ENCODE measurements at regions not wholly inside any gene's neighbourhood (a gene's known extent, or its start where the extent isn't known, plus 50 kb on each side); places are given as distances from the start of the nearest gene placed in this dataset.

DNA sequence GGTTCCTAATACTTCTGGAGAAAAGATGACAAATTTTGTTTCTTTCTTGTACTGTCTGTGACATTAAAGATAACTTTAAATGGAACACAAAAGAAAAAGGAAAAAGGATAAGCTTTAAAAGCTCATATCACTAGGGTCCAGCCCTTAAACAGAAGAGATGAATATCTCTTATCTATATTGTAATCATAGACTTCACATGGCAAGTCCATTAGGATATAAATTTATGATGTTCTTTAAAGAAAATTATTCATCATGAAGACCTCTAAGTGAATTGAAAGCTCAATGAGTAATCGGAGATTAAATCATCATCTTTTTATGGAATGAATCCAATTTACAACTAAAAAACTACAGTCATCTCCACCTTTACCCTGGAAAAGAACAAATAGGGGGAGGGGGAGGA lies 111.6 kb upstream of the SATB2 start:
- no peak overlapping the region for H3K4me3 ChIP-seq
- H3K27ac ChIP-seq: no peak overlapping the region
- no peaks in the 10 kb centered on the region for H3K27me3 ChIP-seq
- no peak for DNase-seq (ENCODE audit: low spot score in 2 of 2)
- TF ChIP-seq POLR2A (IDR thresholded peaks at IDR 0.05) (no peak), POLR2AphosphoS5 (IDR thresholded peaks at IDR 0.05) (no peak)
- TF ChIP-seq, protein P1, sequence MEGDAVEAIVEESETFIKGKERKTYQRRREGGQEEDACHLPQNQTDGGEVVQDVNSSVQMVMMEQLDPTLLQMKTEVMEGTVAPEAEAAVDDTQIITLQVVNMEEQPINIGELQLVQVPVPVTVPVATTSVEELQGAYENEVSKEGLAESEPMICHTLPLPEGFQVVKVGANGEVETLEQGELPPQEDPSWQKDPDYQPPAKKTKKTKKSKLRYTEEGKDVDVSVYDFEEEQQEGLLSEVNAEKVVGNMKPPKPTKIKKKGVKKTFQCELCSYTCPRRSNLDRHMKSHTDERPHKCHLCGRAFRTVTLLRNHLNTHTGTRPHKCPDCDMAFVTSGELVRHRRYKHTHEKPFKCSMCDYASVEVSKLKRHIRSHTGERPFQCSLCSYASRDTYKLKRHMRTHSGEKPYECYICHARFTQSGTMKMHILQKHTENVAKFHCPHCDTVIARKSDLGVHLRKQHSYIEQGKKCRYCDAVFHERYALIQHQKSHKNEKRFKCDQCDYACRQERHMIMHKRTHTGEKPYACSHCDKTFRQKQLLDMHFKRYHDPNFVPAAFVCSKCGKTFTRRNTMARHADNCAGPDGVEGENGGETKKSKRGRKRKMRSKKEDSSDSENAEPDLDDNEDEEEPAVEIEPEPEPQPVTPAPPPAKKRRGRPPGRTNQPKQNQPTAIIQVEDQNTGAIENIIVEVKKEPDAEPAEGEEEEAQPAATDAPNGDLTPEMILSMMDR (IDR thresholded peaks at IDR 0.05): no peak
- no peaks in the 10 kb centered on the region for H3K9me3 ChIP-seq
- intact Hi-C loops (cut with DNase I; ENCODE audit: low total_unique reads): no loop called here
- no peaks in the 10 kb centered on the region for H3K4me1 ChIP-seq
- H3K36me3 ChIP-seq: no peaks in the 10 kb centered on the region

DNA sequence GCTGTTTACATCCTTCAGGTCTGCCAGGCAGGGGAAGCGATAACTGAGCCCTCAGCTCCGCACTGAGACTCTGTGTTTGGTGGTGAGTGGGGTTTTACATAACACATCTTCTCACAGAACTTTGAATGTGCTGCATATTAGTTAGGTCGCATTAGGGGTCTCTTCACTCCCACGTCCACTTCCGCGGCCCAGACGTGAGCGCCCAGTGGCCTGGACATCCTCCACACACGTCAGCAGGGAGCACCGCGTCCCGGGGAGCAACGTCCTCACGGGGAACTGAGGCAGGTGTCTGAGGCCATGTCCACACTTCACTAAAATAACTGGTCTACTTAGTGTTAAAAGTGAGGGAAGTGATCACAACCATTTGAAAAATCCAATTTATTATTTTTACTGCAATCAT lies 100.4 kb upstream of the SATB2 start:
- intact Hi-C loops (cut with DNase I; ENCODE audit: low total_unique reads): no loop called here
- TF ChIP-seq POLR2A (IDR thresholded peaks at IDR 0.05) (no peak), POLR2AphosphoS5 (IDR thresholded peaks at IDR 0.05) (no peak)
- TF ChIP-seq, protein P1 (IDR thresholded peaks at IDR 0.05): no peak
- H3K27ac ChIP-seq: no peak overlapping the region

DNA sequence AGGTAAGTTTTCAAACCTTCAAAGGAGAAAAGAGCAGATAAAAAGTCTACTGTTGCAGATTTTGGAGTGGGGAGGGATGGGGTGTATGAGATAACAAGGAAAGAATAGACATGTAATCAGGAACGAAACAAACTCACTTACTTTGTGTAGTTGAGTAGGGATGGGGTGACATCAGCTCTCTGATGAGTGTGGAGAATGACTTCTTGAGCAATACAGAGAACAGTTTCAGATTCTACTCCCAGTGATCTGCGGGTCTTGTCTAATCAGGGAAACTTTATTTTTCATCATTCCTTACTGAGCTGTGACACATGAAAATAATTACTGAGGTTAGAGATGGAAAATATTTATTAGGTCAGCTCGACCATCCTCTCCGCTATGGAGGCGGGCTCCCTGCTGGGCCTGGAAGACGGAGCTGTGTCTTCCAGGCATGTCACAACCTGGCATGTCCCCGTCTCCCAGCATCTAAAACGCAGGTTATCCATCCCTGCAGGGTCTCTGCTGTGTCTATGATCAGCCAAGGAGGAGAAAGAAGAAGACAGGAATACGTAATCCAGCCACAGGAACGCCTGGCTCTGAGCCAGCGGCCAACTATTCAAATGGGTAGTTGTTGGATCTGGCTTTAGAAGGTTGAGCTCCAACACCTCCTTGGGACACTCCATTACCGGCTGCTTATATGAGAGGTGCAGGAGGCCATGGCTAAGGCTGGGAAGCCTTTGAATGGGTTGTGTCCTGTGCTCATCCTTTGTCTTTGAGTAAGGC lies 99.0 kb upstream of the SATB2 start:
- Histone ChIP-seq H3K36me3 (no peaks in the 10 kb centered on the region), H3K4me3 (no peak overlapping the region), H3K9me3 (no peaks in the 10 kb centered on the region), H3K27ac (no peak overlapping the region), H3K27me3 (no peaks in the 10 kb centered on the region), H3K4me1 (no peaks in the 10 kb centered on the region)
- no peak for DNase-seq (ENCODE audit: low spot score in 2 of 2)
- intact Hi-C loops (cut with DNase I; ENCODE audit: low total_unique reads): no loop called here
- TF ChIP-seq POLR2A (IDR thresholded peaks at IDR 0.05) (no peak), POLR2AphosphoS5 (IDR thresholded peaks at IDR 0.05) (no peak)
- TF ChIP-seq, protein P1 (IDR thresholded peaks at IDR 0.05): no peak

More for the DNA sequence above, 100.4 kb upstream of the SATB2 start:
- Histone ChIP-seq H3K9me3 (peaks cover 0 to 4% of the 10 kb centered on the region in 2 donors), H3K4me3 (no peak overlapping the region), H3K36me3 (no peaks in the 10 kb centered on the region), H3K4me1 (no peaks in the 10 kb centered on the region), H3K27me3 (no peaks in the 10 kb centered on the region)
- DNase-seq (ENCODE audit: low spot score in 2 of 2): no peak

DNA sequence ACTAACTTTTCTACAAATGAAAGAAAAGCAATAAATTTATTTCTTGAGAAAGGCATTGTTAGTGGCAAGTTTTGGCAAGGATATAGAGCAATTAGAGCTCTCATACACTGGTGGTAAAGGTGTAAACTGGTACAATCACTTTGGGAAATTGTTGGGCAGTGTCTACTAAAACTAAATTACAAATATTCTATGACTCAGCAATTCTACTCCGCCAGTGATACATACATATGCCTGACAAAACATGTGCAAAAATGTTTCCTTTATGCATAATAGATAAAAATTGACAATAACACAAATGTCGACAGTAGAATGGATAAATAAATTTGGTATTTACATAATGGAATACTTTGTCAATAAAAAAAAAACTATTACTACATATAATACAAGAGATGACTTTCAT lies 96.3 kb upstream of the SATB2 start:
- no peaks in the 10 kb centered on the region for H3K36me3 ChIP-seq
- no peak overlapping the region for H3K27ac ChIP-seq
- H3K4me1 ChIP-seq: no peaks in the 10 kb centered on the region
- TF ChIP-seq, protein P1 (IDR thresholded peaks at IDR 0.05): no peak
- TF ChIP-seq POLR2A (IDR thresholded peaks at IDR 0.05): no peak
- TF ChIP-seq POLR2AphosphoS5 (IDR thresholded peaks at IDR 0.05): no peak
- no peaks in the 10 kb centered on the region for H3K27me3 ChIP-seq
- H3K4me3 ChIP-seq: no peak overlapping the region
- no peak for DNase-seq (ENCODE audit: low spot score in 2 of 2)
- intact Hi-C loops (cut with DNase I; ENCODE audit: low total_unique reads): no loop called here
- no peaks in the 10 kb centered on the region for H3K9me3 ChIP-seq

DNA sequence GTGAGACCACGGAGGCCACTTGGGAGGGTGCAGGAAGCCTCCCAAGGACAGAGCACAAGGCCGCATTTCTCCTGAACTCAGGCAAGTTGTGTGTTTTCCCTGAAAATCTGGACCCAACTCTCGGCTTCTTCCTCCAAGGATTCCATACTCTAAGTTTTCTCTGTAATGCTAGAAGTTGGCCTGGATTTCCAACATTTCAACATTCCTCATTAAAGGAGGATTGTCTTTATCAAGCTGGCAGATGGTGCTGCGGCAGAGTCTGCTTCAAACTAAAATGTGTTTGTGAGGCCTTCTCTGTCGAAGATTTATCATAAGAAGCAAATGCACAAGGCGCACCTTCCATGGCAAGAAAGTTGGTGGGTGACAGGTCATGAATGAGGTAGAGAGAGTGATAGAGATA lies 94.4 kb upstream of the SATB2 start:
- DNase-seq (ENCODE audit: low spot score in 2 of 2): no peak
- H3K9me3 ChIP-seq: no peaks in the 10 kb centered on the region
- intact Hi-C loops (cut with DNase I; ENCODE audit: low total_unique reads): no loop called here
- no peaks in the 10 kb centered on the region for H3K36me3 ChIP-seq
- H3K4me3 ChIP-seq: no peak overlapping the region
- no peaks in the 10 kb centered on the region for H3K27me3 ChIP-seq
- TF ChIP-seq POLR2A (IDR thresholded peaks at IDR 0.05) (no peak), POLR2AphosphoS5 (IDR thresholded peaks at IDR 0.05) (no peak)
- TF ChIP-seq, protein P1 (IDR thresholded peaks at IDR 0.05): no peak
- H3K4me1 ChIP-seq: no peaks in the 10 kb centered on the region
- no peak overlapping the region for H3K27ac ChIP-seq
